Right lobe of liver (tissue), 6 donors: ENCODE measurements at regions not wholly inside any gene's neighbourhood (a gene's known extent, or its start where the extent isn't known, plus 50 kb on each side); places are given as distances from the start of the nearest gene placed in this dataset.

ENCODE experiments used
- ATAC-seq, 4 donors: fragments of 200-7000 bp; cut with Tn5 transposase; one replicate each; pipeline ENCODE4 v1.9.1; 2020; ENCODE audit warnings: mild to moderate bottlenecking in 4 of 4, moderate library complexity in 4 of 4
- DNase-seq, 3 donors: peaks; one replicate each; pipeline ENCODE4 v3.0.0-alpha.2; 2020
- H3K27ac ChIP-seq, 3 donors: fragments of 200-600 bp; one replicate each; pipeline ENCODE4 v1.8.0; 2022
- H3K27me3 ChIP-seq, 2 donors: fragments of 200-600 bp; one replicate each; pipeline ENCODE4 v1.8.0; 2022
- H3K36me3 ChIP-seq, 4 donors: fragments of 200-600 bp; sonication (generic) in 1 of 4; one replicate each; pipeline versions ENCODE4 v1.5.1 to v1.8.0; 2017 to 2022; ENCODE audit warnings: control low read depth in 1 of 4
- H3K4me1 ChIP-seq, 4 donors: fragments of 200-600 bp; sonication (generic) in 1 of 4; one replicate each; pipeline versions ENCODE4 v1.5.1 to v1.8.0; 2017 to 2022; ENCODE audit warnings: control low read depth in 1 of 4
- H3K4me3 ChIP-seq, 3 donors: fragments of 200-600 bp; one replicate each; pipeline ENCODE4 v1.8.0; 2022
- H3K9me3 ChIP-seq, 4 donors: fragments of 200-600 bp; sonication (generic) in 1 of 4; one replicate each; pipeline versions ENCODE4 v1.5.1 to v1.8.0; 2017 to 2022; ENCODE audit warnings: control low read depth in 1 of 4
- CTCF ChIP-seq, 4 donors: fragments of 200-600 bp in 3 of 4; fragments of 450-650 bp in 1 of 4; IDR thresholded peaks; one replicate each; pipeline versions ENCODE4 v1.5.1 to v1.8.0; 2016 to 2022; ENCODE audit warnings: antibody characterized with exemption in 4 of 4, mild to moderate bottlenecking in 2 of 4
- POLR2A ChIP-seq: fragments of 450-650 bp; IDR thresholded peaks from one replicate; pipeline ENCODE4 v1.6.1; 2017; ENCODE audit warnings: antibody characterized with exemption, mild to moderate bottlenecking
- WGBS: methylation state at CpG from one replicate; pipeline ENCODE4 v1.1.6; 2018; ENCODE audit warnings: low coverage, low lambda C conversion rate; ENCODE audit not compliant: insufficient coverage; ENCODE audit errors: missing lambda C conversion rate; 5-methylcytosine and 5-hydroxymethylcytosine counted together
- intact Hi-C, 2 donors: fragments of 100-400 bp; cut with DNase I; formaldehyde crosslinking; loops; one replicate each; pipeline versions ENCODE4 v1.11.2 to v1.14.1; 2022
- donor health status: DM: no; HTN: yes; CAD: no.
- donor health status: DM: no; HTN: no; CAD: no.
- donor health status: DM: no; HTN: no; CAD: no.
- donor health status: DM: no; HTN: yes; CAD: no.
- donor health status: DM: no; HTN: yes; CAD: no.

DNA sequence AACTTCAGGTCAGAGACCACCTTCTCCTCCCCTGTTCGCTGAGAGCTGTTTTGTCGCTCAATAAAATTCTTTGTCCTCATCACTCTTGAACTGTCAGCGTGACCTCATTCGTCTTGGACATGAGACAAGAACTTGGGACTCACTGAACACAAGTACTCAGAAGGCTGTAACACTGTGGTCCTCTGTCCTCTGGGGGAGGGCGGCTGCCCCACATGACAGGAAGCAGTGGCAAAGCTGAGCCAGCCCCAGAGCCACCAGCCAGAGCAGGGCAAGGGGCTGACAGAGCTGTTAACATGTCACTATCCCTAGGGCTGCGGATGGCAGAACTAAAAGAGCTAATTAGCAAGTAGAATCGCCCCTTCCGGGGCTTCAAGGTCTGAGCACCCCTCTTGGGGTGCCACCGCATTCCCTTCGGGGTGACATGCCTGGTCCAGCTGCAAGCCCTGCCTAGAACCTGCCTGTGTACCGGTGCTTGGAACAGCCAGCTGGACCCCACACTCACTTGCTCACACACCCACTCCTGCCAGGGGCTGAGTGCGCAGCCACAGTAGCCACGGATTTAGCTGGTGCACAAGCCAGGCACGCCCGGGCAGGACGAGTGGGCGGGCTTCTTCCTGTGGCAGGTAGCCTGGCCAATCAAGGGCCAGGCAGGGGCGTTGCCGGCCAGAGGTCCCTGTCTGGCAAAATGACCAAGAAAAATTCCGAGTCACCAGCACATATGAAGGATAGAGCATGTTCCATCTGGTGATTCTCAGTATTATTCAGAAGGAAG is 648.6 kb upstream of the AGA start:
- intact Hi-C loops: no loop called here
- 44% methylated on average over 11 of the region's 20 CpGs for WGBS
- Histone ChIP-seq H3K27me3 (no peaks in the 10 kb centered on the region), H3K9me3 (no peaks in the 10 kb centered on the region), H3K27ac (no peak overlapping the region), H3K4me3 (no peak overlapping the region), H3K36me3 (no peaks in the 10 kb centered on the region), H3K4me1 (no peaks in the 10 kb centered on the region)
- DNase-seq (peak in 1 of 3 donors; percentile 35), ATAC-seq (peak in 1 of 4 donors; percentile 20)
- TF ChIP-seq CTCF (IDR thresholded peaks at IDR 0.05) (no peak), POLR2A (no peak)

DNA sequence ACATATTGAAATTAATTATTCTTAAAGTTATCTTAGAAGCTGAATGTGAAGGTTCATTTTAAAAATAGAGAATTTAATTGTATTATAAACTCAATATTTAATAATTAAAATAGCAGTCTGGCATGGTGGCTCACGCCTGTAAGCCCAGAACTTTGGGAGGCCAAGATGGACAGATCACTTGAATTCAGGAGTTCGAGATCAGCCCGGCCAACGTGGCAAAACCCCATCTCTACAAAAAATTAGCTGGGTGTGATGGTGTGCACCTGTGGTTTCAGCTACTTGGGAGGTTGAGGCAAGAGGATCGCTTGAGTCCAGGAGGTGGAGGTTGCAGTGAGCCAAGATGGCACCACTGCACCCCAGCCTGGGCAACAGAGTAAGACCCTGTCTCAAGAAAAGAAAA is 659.9 kb upstream of the AGA start:
- DNase-seq (no peak), ATAC-seq (no peak)
- Histone ChIP-seq H3K4me3 (no peak overlapping the region), H3K27me3 (no peaks in the 10 kb centered on the region), H3K36me3 (no peaks in the 10 kb centered on the region), H3K9me3 (no peaks in the 10 kb centered on the region), H3K4me1 (no peaks in the 10 kb centered on the region), H3K27ac (no peak overlapping the region)
- 68% methylated on average over 5 of the region's 5 CpGs for WGBS
- intact Hi-C loops: no loop called here
- no peak for TF ChIP-seq CTCF (IDR thresholded peaks at IDR 0.05)
- TF ChIP-seq POLR2A: no peak

GRCh38 chr4:178105242-178105641 is 663.0 kb upstream of the AGA start:
- Histone ChIP-seq H3K27me3 (no peaks in the 10 kb centered on the region), H3K9me3 (no peaks in the 10 kb centered on the region), H3K4me3 (no peak overlapping the region), H3K36me3 (no peaks in the 10 kb centered on the region), H3K27ac (no peak overlapping the region), H3K4me1 (no peaks in the 10 kb centered on the region)
- intact Hi-C loops: no loop called here
- WGBS: 39% methylated on average over 2 of the region's 2 CpGs
- DNase-seq (no peak), ATAC-seq (no peak)
- TF ChIP-seq POLR2A: no peak
- no peak for TF ChIP-seq CTCF (IDR thresholded peaks at IDR 0.05)

- Histone ChIP-seq H3K9me3 (no peaks in the 10 kb centered on the region), H3K27ac (no peak overlapping the region), H3K4me3 (no peak overlapping the region), H3K27me3 (no peaks in the 10 kb centered on the region), H3K4me1 (no peaks in the 10 kb centered on the region), H3K36me3 (no peaks in the 10 kb centered on the region)
- ATAC-seq (no peak), DNase-seq (no peak)
- WGBS: 45% methylated on average over 3 of the region's 19 CpGs
- TF ChIP-seq POLR2A: no peak
- no peak for TF ChIP-seq CTCF (IDR thresholded peaks at IDR 0.05)
- intact Hi-C loops: no loop called here
These were observed 694.6 kb upstream of the AGA start for GRCh38 chr4:178136736-178137345.
